ENCODE measurements at regions not wholly inside any gene's neighbourhood (a gene's known extent, or its start where the extent isn't known, plus 50 kb on each side); places are given as distances from the start of the nearest gene placed in this dataset.
"Not testable (repeated sequence)": the region's sequence is repeated elsewhere in the genome, so short reads cannot be mapped to it uniquely, and the experiment has no call there.

DNA sequence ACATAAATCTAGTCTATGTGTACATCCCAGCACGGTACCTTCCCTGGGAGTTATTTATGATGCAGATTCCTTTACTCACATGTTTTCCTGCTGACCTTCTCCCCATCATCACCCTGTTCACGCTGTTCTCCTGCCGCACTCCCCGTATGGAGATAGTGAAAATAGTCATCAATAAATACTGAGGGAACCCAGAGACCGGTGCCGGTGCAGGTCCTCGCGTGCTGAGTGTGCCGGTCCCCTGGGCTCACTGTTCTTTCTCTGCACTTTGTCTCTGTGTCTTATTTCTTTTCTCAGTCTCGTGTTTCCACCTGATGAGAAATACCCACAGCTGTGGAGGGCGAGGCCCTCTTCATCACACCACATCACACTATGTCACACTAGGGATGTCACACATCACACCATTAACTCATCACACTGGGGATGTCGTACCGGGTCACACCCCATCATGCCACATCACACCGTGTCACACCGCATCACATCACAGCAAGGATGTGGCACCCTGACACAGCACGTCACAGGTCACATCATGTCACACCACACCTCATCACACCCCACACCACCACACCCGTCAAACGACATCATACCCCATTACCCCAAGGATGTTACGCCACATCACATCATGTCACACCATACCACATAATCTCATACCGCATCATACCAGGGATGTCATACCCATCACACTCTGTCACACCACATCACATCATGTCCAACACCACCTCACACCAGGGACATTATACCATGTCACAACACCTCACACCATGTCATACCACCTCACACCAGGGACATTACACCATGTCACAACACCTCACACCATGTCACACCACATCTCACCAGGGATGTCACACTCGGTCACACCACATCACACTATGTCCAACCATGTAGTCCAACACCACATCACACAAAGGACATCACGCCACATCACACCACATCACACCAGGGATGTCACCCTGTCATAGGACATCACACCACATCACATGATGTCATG, 207.0 kb downstream of the TMEM121 start:
- peaks cover 0 to 3% (median 0%) of the 10 kb centered on the region in 4 donors for H3K4me1 Mint-ChIP-seq
- ATAC-seq (no peak), DNase-seq (no peak)
- H3K27me3 Mint-ChIP-seq: peaks cover 3 to 12% (median 9%) of the 10 kb centered on the region in 5 donors
- H3K9me3 Mint-ChIP-seq: peaks cover 0 to 9% (median 3%) of the 10 kb centered on the region in 9 donors
- no peak overlapping the region for H3K27ac Mint-ChIP-seq
- H3K36me3 Mint-ChIP-seq: peaks cover 0 to 9% (median 0%) of the 10 kb centered on the region in 3 donors
- H3K4me3 Mint-ChIP-seq: no peak overlapping the region
- POLR2A ChIA-PET: no interaction called here

DNA sequence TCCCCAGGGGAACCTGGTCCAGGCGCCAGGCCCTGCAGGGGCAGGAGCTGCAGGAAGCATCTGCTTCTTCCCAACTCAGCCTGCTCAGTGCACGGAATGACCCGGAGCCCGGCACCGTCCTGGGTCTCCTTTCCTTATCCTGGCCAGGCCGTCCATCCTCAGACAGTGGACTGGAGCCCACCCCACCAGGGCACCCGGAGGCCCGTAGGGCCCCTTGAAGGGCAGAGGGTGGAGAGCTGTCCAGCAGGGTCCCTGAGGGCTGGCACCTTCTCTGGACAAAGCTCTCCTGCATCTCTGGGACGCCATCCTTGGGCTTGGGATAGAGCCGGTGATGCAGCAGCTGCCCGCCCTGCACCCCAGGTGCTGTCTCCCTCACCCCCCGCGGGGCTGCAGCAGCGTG, 207.9 kb downstream of the TMEM121 start:
- H3K36me3 Mint-ChIP-seq, H3K4me1 Mint-ChIP-seq, H3K4me3 Mint-ChIP-seq, H3K9me3 Mint-ChIP-seq, POLR2A ChIA-PET, ATAC-seq, DNase-seq, H3K27ac Mint-ChIP-seq: not testable (repeated sequence)
- H3K27me3 Mint-ChIP-seq: peaks cover 3 to 12% (median 9%) of the 10 kb centered on the region in 5 donors

DNA sequence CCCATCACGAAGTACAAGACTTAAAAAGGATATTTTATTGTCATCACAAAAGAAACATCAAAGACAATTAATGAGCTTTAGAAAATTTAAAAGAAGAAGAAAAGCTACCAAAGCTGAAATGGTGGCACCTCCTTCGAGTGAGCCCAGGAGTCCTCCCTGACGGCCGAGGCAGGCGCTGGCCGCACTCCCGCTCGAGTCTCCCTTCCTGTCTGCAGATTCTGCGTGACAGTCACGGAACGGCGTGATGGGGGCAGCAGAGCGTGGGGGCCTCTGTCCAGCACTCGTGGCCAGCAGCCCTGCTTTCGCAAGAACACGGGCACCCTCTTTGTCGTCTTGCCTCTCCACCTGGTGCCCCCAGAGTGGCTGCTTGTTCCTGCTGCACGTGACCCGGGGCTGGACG, 209.9 kb downstream of the TMEM121 start:
- POLR2A ChIA-PET, ATAC-seq, H3K36me3 Mint-ChIP-seq, H3K27me3 Mint-ChIP-seq, H3K9me3 Mint-ChIP-seq, H3K4me1 Mint-ChIP-seq, DNase-seq, H3K4me3 Mint-ChIP-seq, H3K27ac Mint-ChIP-seq: not testable (repeated sequence)

DNA sequence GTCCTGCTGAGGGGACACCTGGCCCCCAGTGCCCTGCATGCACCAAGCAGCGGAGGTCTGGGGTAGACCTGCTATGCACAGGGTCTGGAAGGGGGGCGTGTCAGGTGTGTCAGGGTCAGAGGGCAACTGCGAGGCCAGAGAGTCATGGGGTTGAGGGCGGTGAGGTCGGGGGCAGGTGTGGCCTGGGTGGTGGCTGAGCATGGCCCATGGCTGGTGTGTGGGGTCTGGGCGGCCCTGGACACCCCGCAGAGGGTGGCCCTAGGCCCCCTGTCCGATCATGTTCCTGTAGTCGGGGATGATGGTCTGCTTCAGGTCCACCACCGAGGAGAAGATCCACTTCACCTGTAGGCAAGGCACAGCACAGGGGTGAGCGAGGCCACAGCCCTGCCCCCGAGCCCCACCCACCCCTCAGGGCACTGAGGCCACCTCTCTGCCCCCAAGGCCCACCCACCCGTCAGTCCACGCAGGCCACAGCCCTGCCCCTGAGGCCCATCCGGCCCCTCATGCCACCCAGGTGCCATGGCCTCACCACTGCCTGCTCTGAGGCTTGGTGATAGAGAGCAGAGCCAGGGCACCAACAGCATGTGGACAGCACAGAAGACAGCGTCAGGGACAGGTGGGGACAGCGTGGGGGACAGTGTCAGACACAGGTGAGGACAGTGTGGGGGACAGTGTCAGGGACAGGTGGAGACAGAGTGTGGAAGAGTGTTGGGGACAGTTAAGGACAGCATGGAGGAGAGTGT, 211.3 kb downstream of the TMEM121 start:
- H3K9me3 Mint-ChIP-seq: no peaks in the 10 kb centered on the region
- H3K27me3 Mint-ChIP-seq: peaks cover 0 to 4% (median 2%) of the 10 kb centered on the region in 5 donors
- ATAC-seq (no peak), DNase-seq (no peak)
- POLR2A ChIA-PET: no interaction called here
- peaks cover 0 to 2% (median 0%) of the 10 kb centered on the region in 4 donors for H3K4me1 Mint-ChIP-seq
- no peak overlapping the region for H3K4me3 Mint-ChIP-seq
- H3K27ac Mint-ChIP-seq: no peak overlapping the region
- H3K36me3 Mint-ChIP-seq: no peaks in the 10 kb centered on the region

DNA sequence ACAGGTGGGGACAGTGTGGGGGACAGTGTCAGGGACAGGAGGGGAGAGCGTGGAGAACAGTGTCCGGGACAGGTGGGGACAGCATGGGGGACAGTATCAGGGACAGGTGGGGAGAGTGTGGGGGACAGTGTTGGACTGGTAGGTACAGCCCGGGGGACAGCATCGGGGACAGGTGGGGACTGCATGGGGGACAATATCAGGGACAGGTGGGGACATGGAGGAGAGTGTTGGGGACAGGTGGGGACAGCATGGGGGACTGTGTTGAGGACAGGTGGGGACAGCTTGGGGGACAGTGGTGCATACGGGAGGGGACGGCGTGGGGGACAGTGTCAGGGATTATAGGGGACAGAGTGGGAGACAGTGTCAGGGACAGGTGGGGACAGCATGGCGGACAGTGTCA, 212.3 kb downstream of the TMEM121 start:
- peaks cover 0 to 3% (median 2%) of the 10 kb centered on the region in 5 donors for H3K27me3 Mint-ChIP-seq
- H3K27ac Mint-ChIP-seq: no peak overlapping the region
- DNase-seq (no peak), ATAC-seq (no peak)
- H3K4me1 Mint-ChIP-seq: no peaks in the 10 kb centered on the region
- H3K36me3 Mint-ChIP-seq: no peaks in the 10 kb centered on the region
- no peaks in the 10 kb centered on the region for H3K9me3 Mint-ChIP-seq
- H3K4me3 Mint-ChIP-seq: no peak overlapping the region
- POLR2A ChIA-PET: no interaction called here

DNA sequence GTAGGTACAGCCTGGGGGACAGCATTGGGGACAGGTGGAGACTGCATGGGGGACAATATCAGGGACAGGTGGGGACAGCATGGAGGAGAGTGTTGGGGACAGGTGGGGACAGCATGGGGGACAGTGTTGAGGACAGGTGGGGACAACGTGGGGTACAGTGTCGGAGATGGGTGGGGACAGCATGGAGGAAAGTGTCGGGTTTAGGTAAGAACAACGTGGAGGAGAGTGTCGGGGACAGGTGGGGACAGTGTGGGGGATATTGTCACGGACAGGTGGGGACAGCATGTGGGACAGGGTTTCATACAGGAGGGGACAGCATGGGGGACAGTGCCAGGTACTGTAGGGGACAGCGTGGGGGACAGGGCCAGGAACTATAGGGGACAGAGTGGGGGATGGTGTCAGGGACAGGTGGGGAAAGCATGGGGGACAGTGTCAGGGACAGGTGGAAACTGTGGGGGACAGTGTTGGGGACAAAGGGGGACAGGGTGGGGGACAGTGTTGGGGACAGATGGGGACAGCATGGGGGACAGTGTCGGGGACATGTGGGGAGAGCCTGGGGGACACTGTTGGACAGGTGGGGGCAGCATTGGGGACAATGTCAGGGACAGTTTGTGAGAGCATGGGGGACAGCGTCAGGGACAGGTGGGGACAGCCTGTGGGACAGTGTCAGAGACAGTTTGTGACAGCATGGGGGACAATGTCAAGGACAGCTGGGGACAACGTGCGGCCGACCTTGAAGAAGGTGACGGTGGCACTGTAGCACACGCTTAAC, 213.1 kb downstream of the TMEM121 start:
- Mint-ChIP-seq H3K27ac (no peak overlapping the region), H3K9me3 (no peaks in the 10 kb centered on the region), H3K36me3 (no peaks in the 10 kb centered on the region), H3K4me3 (no peak overlapping the region), H3K4me1 (no peaks in the 10 kb centered on the region), H3K27me3 (peaks cover 0 to 2% (median 0%) of the 10 kb centered on the region in 5 donors)
- DNase-seq (no peak), ATAC-seq (no peak)
- POLR2A ChIA-PET: no interaction called here

DNA sequence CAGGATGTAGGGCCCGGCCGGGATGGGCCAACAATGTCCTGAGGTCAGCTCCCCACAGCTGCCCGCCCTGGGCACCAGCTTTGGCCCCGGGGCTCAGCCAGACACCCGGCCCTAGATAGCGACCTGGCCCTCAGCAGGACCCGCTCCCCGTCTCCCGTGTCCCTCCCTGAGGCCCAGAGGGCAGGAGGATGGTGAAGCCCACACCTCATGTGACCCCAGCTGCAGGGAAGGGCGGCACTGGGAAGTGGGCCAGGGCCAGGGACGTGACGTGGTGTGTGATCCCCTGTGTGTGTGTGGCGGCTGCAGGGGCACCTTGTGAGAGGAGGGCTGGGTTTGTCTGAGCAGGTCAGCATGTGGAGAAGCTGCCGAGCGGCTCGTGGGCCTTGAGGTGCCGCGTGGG, 213.9 kb downstream of the TMEM121 start:
- H3K27me3 Mint-ChIP-seq, H3K27ac Mint-ChIP-seq, H3K4me1 Mint-ChIP-seq, H3K4me3 Mint-ChIP-seq, ATAC-seq, DNase-seq, H3K36me3 Mint-ChIP-seq, POLR2A ChIA-PET, H3K9me3 Mint-ChIP-seq: not testable (repeated sequence)

DNA sequence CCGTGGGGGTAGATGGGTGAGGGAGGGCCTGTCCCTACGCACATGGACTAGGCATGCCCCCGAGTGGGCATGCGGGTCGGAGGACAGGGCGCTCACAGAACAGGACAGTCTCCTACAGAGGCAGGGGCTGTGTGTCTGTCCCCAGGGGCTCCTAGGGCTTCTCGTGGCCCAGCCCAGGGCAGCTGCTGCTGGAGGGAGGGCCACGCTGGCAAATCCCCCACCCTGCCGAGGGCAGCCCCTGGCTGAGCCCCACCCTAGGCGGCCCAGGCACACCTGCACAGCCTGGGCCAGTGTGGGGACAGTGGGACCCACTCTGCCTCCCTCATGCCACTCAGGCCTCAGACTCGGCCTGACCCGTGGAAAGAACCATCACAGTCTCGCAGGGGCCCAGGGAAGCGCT, 214.6 kb downstream of the TMEM121 start:
- DNase-seq, H3K27me3 Mint-ChIP-seq, ATAC-seq, H3K4me1 Mint-ChIP-seq, H3K36me3 Mint-ChIP-seq, POLR2A ChIA-PET, H3K9me3 Mint-ChIP-seq, H3K4me3 Mint-ChIP-seq, H3K27ac Mint-ChIP-seq: not testable (repeated sequence)

DNA sequence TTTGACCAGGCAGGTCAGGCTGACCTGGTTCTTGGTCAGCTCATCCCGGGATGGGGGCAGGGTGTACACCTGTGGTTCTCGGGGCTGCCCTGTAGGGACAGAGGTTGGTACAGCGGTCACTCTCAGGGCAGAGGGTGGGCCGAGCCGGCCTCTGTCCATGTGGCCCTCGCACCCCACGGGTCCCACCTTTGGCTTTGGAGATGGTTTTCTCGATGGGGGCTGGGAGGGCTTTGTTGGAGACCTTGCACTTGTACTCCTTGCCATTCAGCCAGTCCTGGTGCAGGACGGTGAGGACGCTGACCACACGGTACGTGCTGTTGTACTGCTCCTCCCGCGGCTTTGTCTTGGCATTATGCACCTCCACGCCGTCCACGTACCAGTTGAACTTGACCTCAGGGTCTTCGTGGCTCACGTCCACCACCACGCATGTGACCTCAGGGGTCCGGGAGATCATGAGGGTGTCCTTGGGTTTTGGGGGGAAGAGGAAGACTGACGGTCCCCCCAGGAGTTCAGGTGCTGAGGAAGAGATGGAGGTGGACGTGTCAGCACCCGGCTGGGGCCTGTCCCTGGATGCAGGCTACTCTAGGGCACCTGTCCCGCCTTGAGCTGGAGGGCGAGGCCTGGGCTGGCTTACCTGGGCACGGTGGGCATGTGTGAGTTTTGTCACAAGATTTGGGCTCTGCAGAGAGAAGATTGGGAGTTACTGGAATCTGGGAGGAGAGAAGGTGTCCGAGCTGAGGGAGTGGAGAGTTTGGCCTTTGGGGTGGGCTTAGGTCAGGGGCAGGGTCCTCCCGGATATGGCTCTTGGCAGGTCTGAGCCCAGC, 215.5 kb downstream of the TMEM121 start:
- H3K4me3 Mint-ChIP-seq, H3K27ac Mint-ChIP-seq, H3K4me1 Mint-ChIP-seq, H3K36me3 Mint-ChIP-seq, H3K9me3 Mint-ChIP-seq, DNase-seq, ATAC-seq, POLR2A ChIA-PET, H3K27me3 Mint-ChIP-seq: not testable (repeated sequence)

DNA sequence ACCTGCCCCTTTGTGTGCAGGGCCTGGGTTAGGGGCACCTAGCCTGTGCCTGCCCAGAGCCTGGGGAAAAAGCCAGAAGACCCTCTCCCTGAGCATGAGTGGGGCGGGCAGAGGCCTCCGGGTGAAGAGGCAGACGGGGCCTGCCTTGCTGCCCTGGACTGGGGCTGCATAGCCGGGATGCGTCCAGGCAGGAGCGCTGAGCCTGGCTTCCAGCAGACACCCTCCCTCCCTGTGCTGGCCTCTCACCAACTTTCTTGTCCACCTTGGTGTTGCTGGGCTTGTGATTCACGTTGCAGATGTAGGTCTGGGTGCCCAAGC, 216.1 kb downstream of the TMEM121 start:
- Mint-ChIP-seq H3K4me1 (no peaks in the 10 kb centered on the region), H3K27ac (no peak overlapping the region), H3K9me3 (no peaks in the 10 kb centered on the region), H3K4me3 (no peak overlapping the region), H3K27me3 (peaks cover 0 to 4% (median 0%) of the 10 kb centered on the region in 5 donors), H3K36me3 (no peaks in the 10 kb centered on the region)
- DNase-seq: no peak
- ATAC-seq: no peak
- POLR2A ChIA-PET: no interaction called here

DNA sequence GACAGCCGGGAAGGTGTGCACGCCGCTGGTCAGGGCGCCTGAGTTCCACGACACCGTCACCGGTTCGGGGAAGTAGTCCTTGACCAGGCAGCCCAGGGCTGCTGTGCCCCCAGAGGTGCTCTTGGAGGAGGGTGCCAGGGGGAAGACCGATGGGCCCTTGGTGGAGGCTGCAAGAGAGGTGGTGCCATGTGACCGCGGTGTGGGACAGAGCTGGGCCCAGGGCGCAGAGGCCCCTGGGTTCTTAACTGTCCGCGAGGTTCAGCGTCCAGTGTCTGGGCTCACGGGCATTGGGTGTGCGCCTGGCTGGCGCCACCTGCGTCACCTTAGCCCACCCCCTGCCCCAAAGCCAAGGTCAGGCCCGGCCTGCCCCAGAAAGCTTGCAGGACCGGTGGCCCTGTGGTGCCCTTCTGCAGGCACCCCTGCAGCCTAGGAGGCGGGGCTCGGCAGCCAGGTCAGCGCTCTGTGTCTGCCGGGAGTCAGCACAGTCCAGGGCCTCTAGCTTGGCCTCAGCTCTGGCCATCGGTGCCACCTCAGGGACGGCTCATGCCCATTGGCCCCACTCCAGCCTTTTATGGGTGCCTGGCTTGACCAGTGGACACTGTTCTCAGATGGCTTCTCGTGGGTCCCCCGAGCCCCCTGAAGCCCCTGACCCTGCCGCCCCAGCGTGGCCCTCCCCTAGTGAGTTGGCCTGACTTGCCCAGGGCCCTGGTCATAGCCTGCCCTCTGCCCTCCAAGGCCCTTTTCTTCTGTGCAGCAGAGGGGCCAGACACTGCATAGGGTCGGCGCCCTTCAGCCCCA, 216.7 kb downstream of the TMEM121 start:
- not testable (repeated sequence) for H3K27me3 Mint-ChIP-seq

More for the DNA sequence above, 216.7 kb downstream of the TMEM121 start:
- H3K4me1 Mint-ChIP-seq, DNase-seq, ATAC-seq, H3K4me3 Mint-ChIP-seq, H3K36me3 Mint-ChIP-seq, H3K9me3 Mint-ChIP-seq, H3K27ac Mint-ChIP-seq, POLR2A ChIA-PET: not testable (repeated sequence)
